GM12878 (cell line): ENCODE measurements at regions not wholly inside any gene's neighbourhood (a gene's known extent, or its start where the extent isn't known, plus 50 kb on each side); places are given as distances from the start of the nearest gene placed in this dataset.

ENCODE experiments used
- ATAC-seq: fragments of 200-7000 bp; cut with Tn5 transposase; 3 replicates; pipeline ENCODE4 v1.9.1; 2020; ENCODE audit warnings: mild to moderate bottlenecking, moderate library complexity
- BruUV-seq: library from RNA; stranded (reverse); fragments of 400-500 nt; replicated peaks from 2 replicates; lab custom pipeline; 2021; lab: Mats Ljungman, UMichigan
- CTCF ChIA-PET: fragments of 300-600 bp; sonication (Branson Sonifier 250); formaldehyde crosslinking; extraction: SDS; loops from one replicate; lab custom pipeline; 2021; ENCODE audit warnings: inconsistent platforms; lab: Yijun Ruan, JAX
- POLR2A ChIA-PET: fragments of 350-600 bp; formaldehyde crosslinking; extraction: SDS; loops from one replicate; lab custom pipeline; 2021; ENCODE audit warnings: inconsistent platforms; lab: Charles Lee
- RAD21 ChIA-PET: fragments of 300-600 bp; sonication (Branson Sonifier 250); formaldehyde crosslinking; loops from one replicate; lab custom pipeline; 2023; ENCODE audit warnings: antibody characterized with exemption; ENCODE audit not compliant: unreplicated experiment; lab: Charles Lee
- SMC1A ChIA-PET: fragments of 300-600 bp; sonication (Branson Sonifier 250); formaldehyde crosslinking; loops from one replicate; lab custom pipeline; 2023; ENCODE audit not compliant: unreplicated experiment, uncharacterized antibody; lab: Charles Lee
- DNase-seq: peaks from one replicate; pipeline ENCODE4 v3.0.0-alpha.2; 2011; ENCODE audit warnings: low read depth, low spot score
- FAIRE-seq: peaks from 3 replicates; lab custom pipeline; 2011; peaks lifted over from hg19 to GRCh38; lab: Jason Lieb, UNC
- H2AFZ ChIP-seq: 2 replicates; pipeline ENCODE4 v1.6.0; 2011; ENCODE audit warnings: low read depth, low read length, control low read depth; ENCODE audit not compliant: control insufficient read depth
- H3K27ac ChIP-seq: 2 replicates; pipeline ENCODE4 v1.5.1; 2011; ENCODE audit warnings: control low read depth; ENCODE audit not compliant: control insufficient read depth, insufficient read depth
- H3K27me3 ChIP-seq, 2 experiments: replicated peaks in 1 of 2; 2 replicates each; pipeline versions ENCODE4 v1.6.0 to v1.6.1; 2011; ENCODE audit warnings: low read length in 1 of 2; ENCODE audit not compliant: control insufficient read depth in 2 of 2, insufficient read depth in 2 of 2
- H3K36me3 ChIP-seq, 2 experiments: 2 replicates each; pipeline ENCODE4 v1.5.1; 2011; ENCODE audit warnings: low read length in 1 of 2; ENCODE audit not compliant: control insufficient read depth in 2 of 2, insufficient read depth in 2 of 2
- H3K4me1 ChIP-seq: 2 replicates; pipeline ENCODE4 v1.6.1; 2011; ENCODE audit warnings: mild to moderate bottlenecking, low read length, moderate library complexity, mixed read lengths; ENCODE audit not compliant: control insufficient read depth, insufficient read depth
- H3K4me2 ChIP-seq: 2 replicates; pipeline ENCODE4 v1.6.0; 2011; ENCODE audit warnings: control low read depth; ENCODE audit not compliant: control insufficient read depth, insufficient read depth
- H3K4me3 ChIP-seq: fragments of 200-600 bp; sonication (generic); 2 replicates; pipeline ENCODE4 v1.5.1; 2016
- H3K79me2 ChIP-seq: 2 replicates; pipeline ENCODE4 v1.6.0; 2011; ENCODE audit warnings: low read length; ENCODE audit not compliant: control insufficient read depth, insufficient read depth
- H3K9ac ChIP-seq: 2 replicates; pipeline ENCODE4 v1.8.0; 2011; ENCODE audit warnings: low read length, control low read depth, mixed read lengths; ENCODE audit not compliant: control insufficient read depth, insufficient read depth
- H3K9me3 ChIP-seq: replicated peaks from 3 replicates; pipeline ENCODE4 v1.5.1; 2011; ENCODE audit warnings: mild to moderate bottlenecking, low read length; ENCODE audit not compliant: control insufficient read depth, insufficient read depth
- H4K20me1 ChIP-seq: 2 replicates; pipeline ENCODE4 v1.6.0; 2011; ENCODE audit not compliant: control insufficient read depth, insufficient read depth
- EED ChIP-seq: sonication (generic); IDR thresholded peaks from 2 replicates; pipeline ENCODE4 v1.6.1; 2016; ENCODE audit warnings: antibody characterized with exemption, low read depth
- HDGF ChIP-seq: fragments of 450-650 bp; IDR thresholded peaks from 2 replicates; pipeline ENCODE4 v1.6.1; 2016; ENCODE audit warnings: antibody characterized with exemption
- MYC ChIP-seq: IDR thresholded peaks from 2 replicates; pipeline ENCODE4 v1.6.1; 2011; ENCODE audit warnings: mild to moderate bottlenecking, low read length, moderate library complexity, inconsistent platforms; ENCODE audit not compliant: insufficient read depth, insufficient replicate concordance, insufficient read length, severe bottlenecking
- NFYB ChIP-seq: IDR thresholded peaks from 2 replicates; pipeline ENCODE4 v1.6.1; 2011; ENCODE audit warnings: low read depth, mild to moderate bottlenecking, low read length, improper control_type of control experiment, moderate library complexity; ENCODE audit not compliant: insufficient read depth
- WGBS: methylation state at CpG from one replicate; pipeline ENCODE4 v1.1.6; 2016; ENCODE audit warnings: low lambda C conversion rate; ENCODE audit not compliant: insufficient replicate concordance, insufficient coverage; ENCODE audit errors: missing lambda C conversion rate; 5-methylcytosine and 5-hydroxymethylcytosine counted together
- in situ Hi-C: fragments of 300-500 bp; cut with MboI; formaldehyde crosslinking; loops from 9 replicates; pipeline ENCODE4 v1.14.3; 2018; ENCODE audit warnings: mixed read lengths
- intact Hi-C: fragments of 100-400 bp; cut with micrococcal nuclease; formaldehyde crosslinking; loops from one replicate; pipeline ENCODE4 v1.14.2; 2022; ENCODE audit not compliant: unreplicated experiment
- TF ChIP-seq, protein P1 (sequence below), 3 experiments: IDR thresholded peaks in 2 of 3; conservative IDR thresholded peaks in 1 of 3; 2 replicates each; pipeline ENCODE4 v1.5.1; 2011; ENCODE audit warnings: low read depth in 3 of 3, low read length in 3 of 3, mild to moderate bottlenecking in 3 of 3, control low read depth in 2 of 3, moderate library complexity in 2 of 3, inconsistent platforms in 1 of 3, mixed read lengths in 1 of 3; ENCODE audit not compliant: control insufficient read depth in 2 of 3, insufficient read depth in 1 of 3; ENCODE audit errors: extremely low read depth in 1 of 3

DNA sequence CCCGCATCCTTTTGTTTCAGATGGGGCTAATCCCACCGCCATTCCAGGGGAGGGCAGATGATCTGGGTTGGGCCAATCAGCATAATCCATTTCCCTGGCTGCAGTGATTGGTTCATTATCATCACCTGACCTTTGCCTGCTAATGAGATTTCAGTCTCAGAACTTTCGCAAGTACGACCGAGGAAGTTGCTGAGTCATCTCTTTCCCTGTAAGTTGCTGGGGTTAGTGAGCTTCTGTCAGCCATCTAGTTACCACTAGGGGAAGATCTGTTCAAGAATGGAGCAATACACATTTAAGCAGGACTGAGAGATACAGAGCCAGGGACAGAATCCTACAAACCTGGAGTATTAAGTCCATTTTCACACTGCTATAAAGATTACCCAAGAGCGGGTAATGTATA lies 65.3 kb upstream of the NUDT7 start:
- Histone ChIP-seq H2AFZ (no peak overlapping the region), H3K36me3 (no peaks in the 10 kb centered on the region), H3K4me1 (no peaks in the 10 kb centered on the region), H3K27me3 (no peaks in the 10 kb centered on the region), H4K20me1 (no peaks in the 10 kb centered on the region), H3K9me3 (no peaks in the 10 kb centered on the region), H3K79me2 (no peaks in the 10 kb centered on the region), H3K4me2 (no peak overlapping the region), H3K9ac (no peak overlapping the region), H3K4me3 (no peak overlapping the region), H3K27ac (no peak overlapping the region)
- no peak for DNase-seq
- 31% methylated on average over 6 of the region's 6 CpGs for WGBS
- ChIA-PET CTCF (interaction anchor here (0.9 kb wide), 1 partner anchor 58 kb away, joined by 3 read pairs; no protein-coding TSS in a partner anchor), SMC1A (no interaction called here), POLR2A (no interaction called here), RAD21 (no interaction called here)
- intact Hi-C loops, result no loop called here
- FAIRE-seq, result no peak
- no peak for ATAC-seq
- no TSS peak for BruUV-seq
- no peak for TF ChIP-seq EED
- TF ChIP-seq HDGF, result no peak
- peak; percentile 72 for TF ChIP-seq NFYB
- in situ Hi-C loops, result no loop called here

DNA sequence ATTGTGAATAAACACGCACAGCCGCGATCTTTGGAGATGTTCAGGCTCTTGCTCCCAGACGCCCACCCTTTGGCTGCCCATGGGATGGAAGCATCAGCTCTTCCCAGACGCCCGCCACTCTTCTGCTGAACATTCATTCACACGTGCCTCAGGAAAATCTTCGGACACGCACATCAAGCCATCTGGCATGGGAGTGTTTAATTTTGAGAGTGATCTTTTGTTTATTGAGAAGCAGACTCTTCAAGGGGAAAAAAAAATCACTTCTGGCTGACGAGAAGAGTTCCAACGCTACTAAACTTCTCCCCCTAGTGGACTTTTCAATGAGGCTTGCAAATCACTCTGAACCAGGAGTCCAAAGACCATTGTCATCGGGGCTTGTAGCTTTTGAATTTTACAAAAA lies 62.0 kb upstream of the NUDT7 start:
- no peak overlapping the region for H3K4me3 ChIP-seq
- in situ Hi-C loops, result no loop called here
- H3K79me2 ChIP-seq, result no peaks in the 10 kb centered on the region
- H3K4me2 ChIP-seq, result no peak overlapping the region
- intact Hi-C loops, result loop anchor here (2.0 kb wide), 1 partner anchor 424 kb away; no protein-coding TSS in a partner anchor
- no peak overlapping the region for H2AFZ ChIP-seq
- ChIA-PET SMC1A (no interaction called here), POLR2A (no interaction called here), RAD21 (no interaction called here), CTCF (interaction anchor here (1.1 to 1.9 kb wide), 2 partner anchors 59 to 79 kb away, joined by 4 to 5 read pairs; no protein-coding TSS in a partner anchor)
- H3K4me1 ChIP-seq, result no peaks in the 10 kb centered on the region
- no peaks in the 10 kb centered on the region; the same call in 2 of the 3 replicates for H3K9me3 ChIP-seq
- no TSS peak for BruUV-seq
- no peaks in the 10 kb centered on the region for H3K27me3 ChIP-seq
- WGBS, result 66% methylated on average over 12 of the region's 12 CpGs
- no peak for FAIRE-seq
- H3K9ac ChIP-seq, result no peak overlapping the region
- no peak for DNase-seq
- no peak overlapping the region for H3K27ac ChIP-seq
- H3K36me3 ChIP-seq, result no peaks in the 10 kb centered on the region
- no peak for TF ChIP-seq MYC
- TF ChIP-seq, protein P1, sequence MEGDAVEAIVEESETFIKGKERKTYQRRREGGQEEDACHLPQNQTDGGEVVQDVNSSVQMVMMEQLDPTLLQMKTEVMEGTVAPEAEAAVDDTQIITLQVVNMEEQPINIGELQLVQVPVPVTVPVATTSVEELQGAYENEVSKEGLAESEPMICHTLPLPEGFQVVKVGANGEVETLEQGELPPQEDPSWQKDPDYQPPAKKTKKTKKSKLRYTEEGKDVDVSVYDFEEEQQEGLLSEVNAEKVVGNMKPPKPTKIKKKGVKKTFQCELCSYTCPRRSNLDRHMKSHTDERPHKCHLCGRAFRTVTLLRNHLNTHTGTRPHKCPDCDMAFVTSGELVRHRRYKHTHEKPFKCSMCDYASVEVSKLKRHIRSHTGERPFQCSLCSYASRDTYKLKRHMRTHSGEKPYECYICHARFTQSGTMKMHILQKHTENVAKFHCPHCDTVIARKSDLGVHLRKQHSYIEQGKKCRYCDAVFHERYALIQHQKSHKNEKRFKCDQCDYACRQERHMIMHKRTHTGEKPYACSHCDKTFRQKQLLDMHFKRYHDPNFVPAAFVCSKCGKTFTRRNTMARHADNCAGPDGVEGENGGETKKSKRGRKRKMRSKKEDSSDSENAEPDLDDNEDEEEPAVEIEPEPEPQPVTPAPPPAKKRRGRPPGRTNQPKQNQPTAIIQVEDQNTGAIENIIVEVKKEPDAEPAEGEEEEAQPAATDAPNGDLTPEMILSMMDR (IDR thresholded peaks at IDR 0.05 in 2 of 3, conservative IDR thresholded peaks at IDR 0.05 in 1 of 3; ENCODE audit: control insufficient read depth in 2 of 3, extremely low read depth in 1 of 3, insufficient read depth in 1 of 3, low read depth in 3 of 3, low read length in 3 of 3), result peak in 1 of 3 experiments; percentile 17; a peak in 1 of 6 replicates
- H4K20me1 ChIP-seq, result no peaks in the 10 kb centered on the region
- ATAC-seq, result no peak
